ENCODE measurements at regions not wholly inside any gene's neighbourhood (a gene's known extent, or its start where the extent isn't known, plus 50 kb on each side); places are given as distances from the start of the nearest gene placed in this dataset.

GRCh38 chr6:134738211-134738885, 211.6 kb downstream of the ALDH8A1 start:
- no peak for DNase-seq

GRCh38 chr6:134735461-134735860, 214.4 kb downstream of the ALDH8A1 start:
- no peak for DNase-seq

GRCh38 chr6:134734312-134734869, 215.5 kb downstream of the ALDH8A1 start:
- no peak for DNase-seq

- DNase-seq, result peak; percentile 3
Measured at GRCh38 chr6:134733801-134734200, 216.1 kb downstream of the ALDH8A1 start.

- no peak for DNase-seq
Measured at GRCh38 chr6:134732763-134733162, 217.1 kb downstream of the ALDH8A1 start.

- DNase-seq, result no peak
Measured at GRCh38 chr6:134731615-134732014, 218.3 kb downstream of the ALDH8A1 start.

- DNase-seq, result no peak
Measured at GRCh38 chr6:134730013-134730412, 219.9 kb downstream of the ALDH8A1 start.

GRCh38 chr6:134729561-134729960, 220.3 kb downstream of the ALDH8A1 start:
- no peak for DNase-seq

GRCh38 chr6:134727081-134727480, 222.8 kb downstream of the ALDH8A1 start:
- DNase-seq, result no peak

GRCh38 chr6:134725590-134725989, 224.3 kb downstream of the ALDH8A1 start:
- no peak for DNase-seq

- DNase-seq, result no peak
Measured at GRCh38 chr6:134724771-134725340, 225.0 kb downstream of the ALDH8A1 start.

GRCh38 chr6:134723081-134723871, 226.6 kb downstream of the ALDH8A1 start:
- no peak for DNase-seq

- no peak for DNase-seq
Measured at GRCh38 chr6:134722200-134722870, 227.6 kb downstream of the ALDH8A1 start.

GRCh38 chr6:134721060-134721405, 228.9 kb downstream of the ALDH8A1 start:
- no peak for DNase-seq

- no peak for DNase-seq
Measured at GRCh38 chr6:134720353-134721059, 229.4 kb downstream of the ALDH8A1 start.

- DNase-seq, result no peak
Measured at GRCh38 chr6:134719911-134720310, 230.0 kb downstream of the ALDH8A1 start.

- DNase-seq, result no peak
Measured at GRCh38 chr6:134719286-134719685, 230.6 kb downstream of the ALDH8A1 start.

- DNase-seq, result no peak
Measured at GRCh38 chr6:134714679-134715078, 235.2 kb downstream of the ALDH8A1 start.

- no peak for DNase-seq
Measured at GRCh38 chr6:134714113-134714512, 235.8 kb downstream of the ALDH8A1 start.

GRCh38 chr6:134712311-134712710, 237.6 kb downstream of the ALDH8A1 start:
- no peak for DNase-seq

GRCh38 chr6:134708079-134708478, 241.8 kb downstream of the ALDH8A1 start:
- no peak for DNase-seq

GRCh38 chr6:134707342-134708031, 242.4 kb downstream of the ALDH8A1 start:
- DNase-seq, result no peak

Data from CD4-positive, alpha-beta T cell treated with Interleukin-21 for 1 hour (primary cell).